Left forelimb (tissue), 1 donor: ENCODE measurements at regions not wholly inside any gene's neighbourhood (a gene's known extent, or its start where the extent isn't known, plus 50 kb on each side); places are given as distances from the start of the nearest gene placed in this dataset.

Experiments used
- DNase-seq: peaks from one replicate; pipeline ENCODE4 v3.0.0-alpha.2; 2018; ENCODE audit warnings: low spot score

DNA sequence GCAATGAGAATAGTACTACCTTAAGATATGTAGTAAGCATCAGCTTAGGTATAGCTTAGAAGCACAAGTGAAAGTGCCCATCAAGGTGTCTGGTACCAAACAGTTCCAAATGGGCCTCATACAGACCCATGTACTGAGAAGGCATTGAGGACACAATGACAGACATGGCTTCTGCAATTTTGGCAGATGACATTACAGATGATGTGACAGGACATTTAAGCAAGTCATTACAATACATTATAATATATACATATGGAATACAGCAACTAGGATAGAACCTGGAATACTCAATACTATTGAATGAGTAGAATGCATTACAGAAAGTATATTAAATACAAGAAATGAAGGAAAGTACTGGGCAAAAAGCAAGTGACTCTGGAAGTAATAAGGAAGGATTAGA, 256.4 kb downstream of the GXYLT1 start:
- no peak for DNase-seq

DNA sequence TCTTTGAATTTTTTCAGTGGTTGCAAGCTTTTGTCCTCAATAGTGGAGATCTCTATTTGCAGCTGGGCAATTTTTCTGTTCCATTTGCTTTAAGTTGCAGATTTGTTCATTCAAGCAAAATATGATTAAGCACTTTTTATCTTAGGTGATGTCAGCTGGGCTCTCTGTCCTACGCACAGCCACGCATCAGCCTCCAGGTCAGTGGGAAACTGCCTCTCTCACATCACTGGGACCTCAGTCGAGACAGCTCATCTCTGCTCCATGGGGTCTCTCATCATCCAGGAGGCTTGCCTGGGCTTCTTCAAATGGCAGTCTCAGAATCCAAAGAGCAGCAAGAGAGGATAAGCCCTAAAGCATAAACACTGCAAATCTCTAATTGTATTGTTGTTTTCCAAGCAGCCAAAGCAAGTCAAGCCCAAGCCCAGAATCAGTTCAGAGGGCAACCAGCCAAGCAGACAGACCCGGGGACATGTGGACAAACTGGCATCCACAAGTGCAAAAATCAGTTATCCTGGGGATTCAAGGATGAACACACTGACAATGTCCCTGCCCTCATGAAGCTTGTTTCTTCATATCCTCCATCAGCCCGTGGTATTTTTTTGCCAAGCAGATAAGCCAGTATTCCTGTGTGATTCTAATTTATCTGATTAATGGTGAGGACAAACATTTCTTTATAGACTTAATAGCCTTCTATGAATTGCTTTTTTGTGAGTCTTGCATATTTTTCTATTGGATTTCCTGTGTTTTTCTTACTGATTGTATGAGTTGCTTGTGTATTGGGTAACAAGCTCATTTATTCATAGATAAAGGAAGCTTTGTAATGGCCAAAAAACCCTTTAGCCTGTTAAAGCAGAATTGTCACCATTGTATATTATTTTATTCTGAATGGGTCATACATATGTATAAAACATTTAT, 262.5 kb downstream of the GXYLT1 start:
- DNase-seq: no peak

DNA sequence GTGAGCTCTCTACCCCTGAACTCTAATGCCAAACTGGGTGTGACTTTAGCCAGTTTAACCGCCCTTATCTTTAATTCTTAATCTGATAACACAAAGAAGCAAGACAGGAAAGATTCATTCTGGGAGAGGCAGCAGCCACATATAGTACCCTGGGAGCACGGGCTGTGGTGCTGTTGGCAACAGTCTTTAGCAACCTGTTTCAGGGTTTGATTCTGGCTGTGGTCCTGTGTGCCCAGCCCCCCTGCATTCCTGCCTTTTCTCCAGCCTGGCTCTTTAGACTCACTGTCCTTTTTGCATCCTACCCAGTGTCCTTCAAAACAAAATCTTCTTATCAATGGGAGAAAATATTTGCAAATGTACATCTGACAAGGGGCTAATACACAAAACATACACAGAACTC, 275.2 kb downstream of the GXYLT1 start:
- DNase-seq: no peak

DNA sequence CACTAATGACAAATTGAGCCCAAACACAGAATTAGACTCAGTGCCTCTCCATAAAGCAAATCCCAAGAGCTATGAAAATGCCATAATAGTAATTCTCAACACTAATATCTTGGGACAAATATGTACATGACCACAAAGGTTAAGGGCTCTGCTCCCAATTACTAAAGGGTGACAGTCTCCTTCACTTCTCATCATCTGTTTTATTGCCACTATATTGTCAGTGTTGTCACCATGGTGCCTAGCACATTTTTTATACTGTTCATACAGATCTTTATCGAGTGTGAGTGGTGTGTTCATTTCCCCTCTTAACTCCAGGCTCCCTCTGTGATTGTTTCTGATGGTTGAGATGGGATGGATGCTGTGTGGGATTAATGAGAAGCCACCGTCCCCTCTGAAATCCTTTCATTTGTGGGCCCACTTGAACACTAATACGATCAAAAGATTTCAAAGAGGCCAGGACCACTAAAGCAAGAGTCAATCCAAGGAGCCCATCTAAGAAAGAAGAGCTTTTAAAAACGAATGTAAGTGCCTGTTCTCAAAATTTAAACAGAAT, 277.7 kb downstream of the GXYLT1 start:
- no peak for DNase-seq

DNA sequence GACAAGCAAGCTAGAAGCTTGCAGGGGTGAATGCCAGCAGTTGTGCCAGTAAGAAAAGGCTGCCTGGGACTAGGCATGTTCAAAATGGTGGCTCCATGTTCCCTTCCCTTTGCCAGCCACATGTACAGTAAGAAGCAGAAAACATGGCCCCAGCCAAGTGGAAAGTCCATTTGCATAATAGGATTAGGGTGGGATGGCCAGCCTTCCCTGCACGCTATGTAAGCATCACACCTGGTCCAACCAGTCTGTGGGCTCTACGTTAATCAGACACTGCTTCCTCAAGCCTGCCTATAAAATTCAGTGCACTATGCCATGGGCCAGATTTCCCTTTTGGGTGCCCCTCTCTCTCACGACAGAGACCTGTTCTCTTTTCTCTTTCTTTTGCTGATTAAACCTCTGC, 288.4 kb downstream of the GXYLT1 start:
- no peak for DNase-seq

DNA sequence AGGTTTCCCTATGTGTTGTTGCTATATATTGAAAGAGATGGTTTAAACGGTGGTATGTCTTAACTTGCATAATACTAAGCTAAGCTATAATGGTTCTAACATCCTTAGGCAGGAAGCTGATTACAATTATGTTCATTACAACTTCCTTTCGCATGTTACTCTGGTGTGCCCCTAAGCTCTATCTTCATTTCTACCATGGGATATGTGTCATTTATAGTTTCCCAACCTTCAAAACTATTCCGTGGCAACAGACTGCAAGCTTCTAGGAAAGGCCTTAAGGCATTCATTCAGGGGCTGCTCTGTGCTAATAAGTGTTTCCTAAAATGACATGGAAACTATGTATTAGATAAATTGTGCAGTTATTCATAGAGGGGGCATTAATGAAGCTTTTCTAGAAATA, 294.6 kb downstream of the GXYLT1 start:
- DNase-seq: no peak

DNA sequence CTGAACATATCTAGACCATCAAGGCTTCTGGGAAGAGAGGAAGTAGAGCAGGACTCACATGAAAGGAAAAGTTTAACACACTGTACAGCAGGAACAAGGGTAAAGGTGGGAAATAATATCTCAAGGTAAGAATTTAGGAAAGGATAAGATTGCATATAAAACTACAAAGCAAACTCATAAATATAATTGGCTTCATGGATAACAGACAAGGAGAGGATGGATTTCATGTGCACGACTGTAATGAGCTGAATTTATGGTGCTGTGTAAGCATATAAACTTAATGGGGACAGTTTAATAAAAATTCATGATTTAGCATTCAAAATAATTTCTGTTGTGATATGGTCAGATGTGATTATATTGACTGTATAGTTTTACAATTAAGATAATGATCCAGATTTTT, 298.0 kb downstream of the GXYLT1 start:
- no peak for DNase-seq

DNA sequence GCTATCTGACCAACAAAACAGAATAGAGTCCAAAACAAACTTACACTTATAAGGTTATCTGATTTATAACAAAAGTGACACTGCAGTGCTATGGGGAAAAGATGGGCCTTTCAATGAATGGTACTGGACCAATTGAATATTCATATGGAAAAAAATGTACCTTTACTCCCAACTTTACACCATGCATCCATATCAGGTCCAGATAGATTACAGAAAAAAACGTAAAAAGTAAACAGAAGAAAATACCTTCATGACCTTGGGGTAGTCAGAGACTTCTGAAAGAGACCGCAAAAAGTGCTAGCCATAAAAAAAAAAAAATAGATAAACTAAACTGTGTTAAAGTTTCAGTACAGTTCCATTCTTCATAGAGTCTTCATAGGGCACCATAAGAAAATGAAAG, 308.3 kb downstream of the GXYLT1 start:
- no peak for DNase-seq

DNA sequence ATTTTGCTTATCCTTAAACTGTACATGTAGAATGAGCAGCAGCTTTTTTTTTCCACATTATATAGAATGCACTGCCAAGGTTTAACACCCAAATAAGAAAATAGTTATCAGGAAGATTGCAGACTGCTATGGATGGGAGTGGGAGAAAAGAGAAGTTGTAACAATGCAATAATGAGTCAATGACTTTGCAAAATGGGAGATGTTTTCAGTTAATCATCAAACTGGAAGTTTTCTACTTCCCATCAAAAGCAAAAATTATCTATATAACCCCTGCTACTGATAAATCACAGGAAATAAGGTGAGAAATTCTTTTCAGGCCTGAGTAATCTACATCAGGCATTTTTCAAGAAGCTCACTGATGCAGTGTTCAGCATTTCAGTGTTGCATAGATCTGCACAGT, 309.1 kb downstream of the GXYLT1 start:
- DNase-seq: no peak

DNA sequence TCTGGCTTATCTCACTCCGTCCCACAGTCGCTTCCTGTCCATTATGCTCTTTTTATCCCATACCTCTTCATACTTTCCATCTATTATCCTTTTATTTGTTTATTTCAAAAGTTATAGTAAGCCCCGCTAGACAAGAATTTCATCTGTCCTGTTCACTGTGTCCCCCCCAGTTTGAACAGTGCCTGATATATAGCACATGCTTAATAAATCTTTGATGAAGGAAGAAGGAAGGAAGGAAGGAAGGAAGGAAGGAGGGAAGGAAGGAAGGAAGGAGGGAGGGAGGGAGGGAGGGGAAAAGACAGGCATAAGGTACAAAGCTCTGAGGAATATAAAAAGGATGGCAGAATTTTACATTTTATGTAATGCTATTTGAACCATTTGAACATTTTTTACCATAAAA, 324.7 kb downstream of the GXYLT1 start:
- no peak for DNase-seq

DNA sequence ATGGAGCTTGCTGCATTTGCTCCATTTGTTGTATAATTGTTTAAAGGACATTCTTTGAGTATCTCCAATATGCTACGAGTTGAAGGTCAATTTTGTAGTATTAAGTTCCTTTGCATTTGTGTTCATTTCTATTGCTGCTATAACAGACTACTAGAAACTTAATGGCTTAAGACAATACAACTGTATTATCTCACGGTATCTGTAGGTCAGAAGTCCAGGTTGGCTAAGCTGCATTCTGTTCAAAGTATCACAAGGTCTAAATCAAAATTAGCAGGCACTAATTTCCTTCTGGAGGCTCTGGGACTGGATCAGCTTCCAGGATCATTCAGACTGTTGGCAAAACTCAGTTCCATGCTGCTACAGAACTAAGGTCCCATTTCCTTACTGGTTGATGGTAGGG, 340.6 kb downstream of the GXYLT1 start:
- no peak for DNase-seq

DNA sequence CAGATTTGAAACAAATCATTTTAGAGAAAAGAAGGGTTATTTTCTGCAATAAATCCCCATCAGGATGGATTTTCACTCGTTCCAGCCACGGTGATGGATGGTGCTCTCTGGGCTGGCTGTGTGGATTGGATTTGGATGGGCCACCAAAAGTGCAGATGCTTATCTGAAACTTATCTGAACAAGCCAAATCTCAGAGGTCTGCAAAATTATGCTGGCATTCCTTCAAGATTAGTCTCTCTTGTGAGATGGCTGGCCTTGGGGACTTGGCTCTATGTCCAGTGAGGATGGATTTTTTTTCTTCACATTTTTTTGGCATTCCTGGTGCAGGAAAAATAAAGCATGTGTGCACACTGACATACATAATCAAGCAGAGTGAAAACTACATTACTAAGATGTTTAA, 341.9 kb downstream of the GXYLT1 start:
- DNase-seq: no peak

DNA sequence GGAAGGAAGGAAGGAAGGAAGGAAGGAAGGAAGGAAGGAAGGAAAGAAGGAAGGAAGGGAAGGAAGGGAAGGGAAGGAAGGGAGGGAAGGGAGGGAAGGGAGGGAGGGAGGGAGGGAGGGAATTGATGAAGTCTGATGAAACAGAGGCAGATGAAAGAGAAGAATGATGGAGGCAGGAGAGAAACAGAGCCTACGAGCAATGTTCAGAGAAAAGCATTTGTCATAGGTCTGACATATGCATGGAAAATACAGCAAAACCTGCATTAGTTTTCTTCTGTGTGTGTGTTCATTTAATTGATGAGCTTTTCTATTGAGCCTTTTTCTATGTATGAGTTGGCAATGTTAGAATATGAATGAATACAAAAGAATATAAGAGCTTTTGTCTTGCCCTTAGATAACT, 343.4 kb downstream of the GXYLT1 start:
- DNase-seq: no peak

DNA sequence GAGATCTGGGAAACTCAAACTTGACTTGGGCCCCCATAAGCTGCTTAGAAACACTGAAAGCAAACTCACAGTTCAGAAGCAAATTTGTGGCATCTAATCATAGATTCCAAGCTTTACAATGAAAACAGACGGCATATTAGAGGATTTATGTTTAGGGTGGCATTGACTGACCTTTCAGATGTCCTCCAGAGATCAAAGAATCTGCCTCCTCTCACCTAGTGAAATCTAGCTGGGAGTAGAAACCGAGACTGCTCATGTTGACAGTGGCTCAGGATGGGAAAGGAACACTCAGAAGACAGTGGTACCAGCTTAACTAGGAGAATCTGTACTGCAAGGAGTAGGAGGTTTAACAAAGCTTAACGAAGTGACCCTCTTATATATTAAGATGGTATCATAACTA, 345.0 kb downstream of the GXYLT1 start:
- no peak for DNase-seq

DNA sequence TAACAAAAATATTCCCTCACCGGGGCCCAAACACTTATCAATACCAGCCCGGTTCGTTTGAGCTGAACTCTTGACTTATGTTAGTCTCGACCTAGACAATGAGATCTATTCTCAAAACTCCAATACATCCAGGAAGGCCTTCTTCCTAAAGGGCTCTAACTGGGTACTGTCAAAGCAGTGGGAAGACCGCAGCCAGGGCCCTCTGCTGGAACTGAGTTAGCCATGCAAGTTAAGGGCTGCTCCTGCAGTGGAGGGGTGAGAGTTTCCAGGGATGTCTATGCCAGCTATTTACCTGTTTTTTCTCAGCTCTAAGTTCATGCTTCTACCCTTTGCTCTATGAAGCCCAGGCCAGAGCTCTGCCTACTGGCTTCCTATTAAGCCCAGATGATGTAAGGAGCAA, 348.8 kb downstream of the GXYLT1 start:
- DNase-seq: no peak

DNA sequence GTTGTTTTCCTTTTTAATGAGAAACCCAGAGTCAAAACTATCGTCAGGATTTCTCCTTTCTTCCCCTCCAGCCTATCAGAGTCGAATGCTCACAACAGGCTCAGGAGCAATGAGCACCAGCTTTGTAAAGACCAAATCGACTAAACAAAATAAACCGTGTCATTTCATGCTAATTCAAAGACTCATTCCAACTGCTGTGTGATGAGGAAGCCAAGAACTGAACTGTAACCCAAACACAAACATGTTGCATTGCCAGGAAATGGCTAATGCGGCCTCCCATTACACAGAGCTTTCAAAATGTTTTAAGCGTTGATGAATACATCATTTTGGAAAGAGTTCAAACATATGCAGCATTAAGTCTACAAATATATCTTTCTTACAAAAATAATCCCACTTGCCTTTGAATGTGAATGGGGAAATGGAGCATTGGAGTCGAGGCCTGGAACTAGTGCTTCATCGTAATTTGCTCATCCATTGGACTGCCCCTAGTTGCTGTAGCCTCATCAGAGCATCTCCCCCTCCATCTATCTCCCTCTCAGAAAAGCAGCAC, 349.5 kb downstream of the GXYLT1 start:
- no peak for DNase-seq

DNA sequence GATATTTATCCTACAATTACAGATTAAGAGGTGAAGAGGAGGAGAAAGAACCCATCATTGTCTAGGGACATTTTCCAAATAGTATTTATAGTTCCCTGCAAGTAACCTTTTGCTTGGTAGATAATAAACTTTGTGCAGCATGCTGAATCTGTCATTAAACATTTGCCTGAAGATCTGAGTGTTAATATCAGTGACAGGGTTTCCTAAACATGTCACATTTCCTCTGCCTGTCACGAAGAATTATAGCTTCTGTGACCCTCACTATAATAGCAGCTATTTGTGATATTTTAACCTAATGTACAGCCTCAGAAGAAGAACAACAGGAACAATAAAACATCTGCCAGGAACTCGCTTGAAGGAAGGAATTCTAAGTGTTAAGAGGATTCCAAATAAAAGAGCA, 350.3 kb downstream of the GXYLT1 start:
- DNase-seq: no peak

DNA sequence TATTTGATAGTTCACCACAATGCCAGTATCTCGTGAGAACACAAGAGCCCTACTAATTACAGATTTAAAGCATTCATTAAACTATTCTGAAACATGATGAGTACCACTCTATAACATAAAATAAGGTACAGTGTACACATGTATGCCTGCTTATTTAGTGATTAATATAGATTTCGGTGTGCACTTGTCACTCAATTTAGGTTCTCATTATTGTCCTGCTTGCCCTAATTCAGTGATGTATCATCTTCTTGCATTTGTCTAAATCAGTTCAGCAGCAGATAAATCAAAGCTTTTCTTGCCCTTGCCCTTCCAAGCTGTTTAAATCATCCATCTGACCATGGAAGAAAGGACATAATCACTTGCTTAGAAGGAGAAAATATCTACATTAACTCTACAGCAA, 359.7 kb downstream of the GXYLT1 start:
- no peak for DNase-seq

DNA sequence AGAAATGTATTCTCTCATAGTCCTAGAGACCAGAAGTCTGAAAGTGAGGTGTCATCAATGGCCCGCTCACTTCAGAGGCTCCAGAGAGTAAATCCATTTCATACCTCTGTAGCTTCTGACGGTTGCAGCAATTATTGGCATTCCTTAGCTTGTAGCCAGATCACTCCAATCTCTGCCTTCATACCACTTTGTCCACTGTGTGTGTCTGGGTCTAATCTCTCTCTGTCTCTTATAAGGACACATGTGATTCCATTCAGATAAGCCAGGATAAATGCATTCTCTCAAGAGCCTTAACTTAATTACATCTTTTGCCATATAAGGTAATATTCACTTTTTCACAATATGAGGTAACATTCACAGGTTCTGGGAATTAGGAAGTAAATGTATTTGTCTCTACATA, 365.7 kb downstream of the GXYLT1 start:
- no peak for DNase-seq

DNA sequence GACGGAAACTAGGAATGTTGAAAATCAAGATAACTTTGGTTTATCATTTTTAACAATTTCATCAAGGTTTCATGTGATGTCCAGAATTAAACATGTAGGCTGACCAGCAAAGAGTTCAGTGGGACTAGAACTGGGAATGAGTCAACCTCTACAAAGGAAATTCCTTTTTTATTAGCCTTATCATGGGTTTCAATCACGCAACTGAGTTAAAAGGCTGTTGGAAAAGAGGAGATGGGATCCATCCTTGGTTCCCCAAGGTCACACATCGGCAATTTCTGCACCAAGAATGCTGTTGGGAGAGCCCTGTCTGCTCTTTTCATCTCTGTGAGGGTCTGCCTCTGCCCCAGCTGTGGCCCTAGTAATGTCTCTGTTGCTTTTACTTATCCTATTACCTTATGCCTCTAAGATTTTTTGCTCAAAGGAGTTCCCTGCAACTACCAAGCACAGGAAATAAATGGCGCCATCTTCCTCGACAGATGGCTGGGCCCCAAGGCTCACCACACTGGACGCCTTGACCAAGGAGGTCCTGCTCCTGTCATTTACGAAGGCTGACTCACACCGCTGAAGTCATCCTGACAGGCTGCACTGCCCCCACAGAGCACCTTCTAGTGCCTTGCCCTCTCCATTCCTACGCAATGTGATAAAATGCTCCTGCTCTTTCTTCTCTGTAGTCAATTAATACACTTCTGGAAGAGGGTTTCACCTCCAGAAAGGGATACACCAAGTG, 367.4 kb downstream of the GXYLT1 start:
- DNase-seq: no peak

DNA sequence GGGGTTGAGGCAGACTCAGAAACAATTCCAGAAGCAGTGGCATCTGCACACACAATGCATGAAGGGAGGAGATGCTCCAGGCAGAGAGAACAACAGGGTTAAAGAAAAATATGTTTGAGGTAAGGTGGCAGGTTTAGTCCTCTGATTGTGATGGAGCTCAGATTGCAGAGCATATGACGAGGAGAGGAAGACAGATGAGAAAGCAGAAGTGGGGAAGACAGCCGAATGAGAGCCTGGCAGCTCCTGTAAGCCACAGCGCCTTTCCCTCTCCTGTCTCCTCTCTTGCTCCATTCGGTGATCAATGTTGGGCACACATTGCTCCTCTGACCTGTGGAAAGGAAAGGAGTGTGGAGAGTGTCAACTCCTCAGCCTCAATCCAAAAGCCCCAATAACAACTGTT, 372.2 kb downstream of the GXYLT1 start:
- no peak for DNase-seq

DNA sequence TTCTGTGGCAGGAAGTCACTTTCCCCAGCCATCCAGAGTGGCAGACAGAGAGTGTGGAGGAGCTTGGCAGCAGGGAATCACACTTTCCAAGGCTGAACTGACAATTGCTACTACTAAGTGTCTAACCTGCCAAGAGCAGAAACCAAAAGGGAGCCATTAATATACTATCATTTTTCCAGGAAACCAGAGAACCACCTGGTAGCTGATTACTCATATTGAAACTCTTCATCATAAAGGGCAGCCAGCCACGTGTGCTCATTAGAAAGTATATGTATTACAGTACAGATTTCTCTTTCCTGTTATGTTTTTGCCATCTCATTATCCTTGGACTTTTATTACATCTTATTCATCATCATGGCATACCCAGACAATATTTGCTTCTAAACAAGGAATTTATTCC, 374.9 kb downstream of the GXYLT1 start:
- DNase-seq: no peak

DNA sequence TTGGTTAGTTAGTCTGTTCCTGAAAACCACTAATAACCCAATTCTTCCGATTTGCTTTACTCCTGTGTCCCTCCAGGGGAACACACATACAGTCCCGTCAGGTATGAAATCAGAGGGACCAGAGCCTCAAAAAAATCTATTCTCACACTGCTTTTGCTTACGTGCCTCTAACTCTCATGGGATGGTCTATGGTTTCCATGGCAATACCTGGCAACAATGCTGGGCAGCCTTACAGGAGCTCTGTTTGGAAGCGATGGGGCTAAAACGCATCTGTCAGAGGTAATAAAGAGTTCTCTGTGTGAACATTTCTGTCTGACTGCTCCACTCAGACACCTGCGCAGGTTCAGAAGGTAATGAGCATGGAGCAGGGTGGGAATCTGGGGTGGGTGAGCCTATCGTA, 376.2 kb downstream of the GXYLT1 start:
- DNase-seq: no peak
